ENCODE measurements at regions not wholly inside any gene's neighbourhood (a gene's known extent, or its start where the extent isn't known, plus 50 kb on each side); places are given as distances from the start of the nearest gene placed in this dataset.

DNA sequence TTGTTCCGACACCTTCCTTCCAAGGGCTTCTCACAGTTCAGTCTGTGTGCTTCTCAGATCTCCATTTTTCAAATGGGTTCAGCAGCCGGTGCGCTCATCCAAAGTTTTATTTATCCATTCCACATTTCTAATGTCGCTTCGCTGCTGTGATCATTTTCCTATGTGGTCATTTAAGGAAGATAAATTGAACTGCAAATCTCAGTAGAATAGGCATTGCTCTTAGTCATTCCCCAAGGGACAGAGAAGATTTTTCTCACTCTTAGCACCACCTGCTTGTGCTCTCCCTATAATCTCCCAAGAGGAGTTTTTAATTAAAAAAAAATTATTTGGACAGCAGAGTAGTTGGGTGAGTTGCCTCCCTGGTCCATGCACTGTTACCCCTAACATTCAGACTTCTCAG, 278.9 kb upstream of the GATB start:
- Histone ChIP-seq H2AFZ (ENCODE audit: low read depth, low read length, poor library complexity, severe bottlenecking) (no peak overlapping the region), H4K20me1 (ENCODE audit: insufficient read depth) (no peaks in the 10 kb centered on the region), H3K36me3 (ENCODE audit: control insufficient read depth in 1 of 2, insufficient read depth in 2 of 2, low read length in 2 of 2) (no peaks in the 10 kb centered on the region), H3K4me2 (ENCODE audit: low read length) (no peak overlapping the region), H3K27ac (ENCODE audit: low read depth, low read length) (no peak overlapping the region), H3K4me1 (ENCODE audit: control insufficient read depth in 1 of 2, insufficient read depth in 2 of 2, low read length in 2 of 2) (no peaks in the 10 kb centered on the region), H3K27me3 (ENCODE audit: insufficient read depth, low read length) (no peaks in the 10 kb centered on the region), H3K9me3 (ENCODE audit: control insufficient read depth in 1 of 2, insufficient read depth in 1 of 2, low read depth in 1 of 2, low read length in 2 of 2) (no peaks in the 10 kb centered on the region; a peak in 1 of 4 replicates), H3K4me3 (replicated peaks in 1 of 2; ENCODE audit: low read depth in 1 of 2, low read length in 2 of 2) (no peak overlapping the region), H3K9me2 (ENCODE audit: insufficient read depth) (no peaks in the 10 kb centered on the region), H3K9ac (ENCODE audit: low read length) (no peak overlapping the region), H3K79me2 (ENCODE audit: insufficient read depth, low read length) (no peaks in the 10 kb centered on the region)
- BruUV-seq (replicated peaks), result no TSS peak
- CTCF ChIA-PET, result interaction anchor here (0.7 kb wide), 1 partner anchor 614 kb away, joined by 3 read pairs; no protein-coding TSS in a partner anchor
- intact Hi-C loops (cut with micrococcal nuclease), result no loop called here
- TF ChIP-seq, protein P1, sequence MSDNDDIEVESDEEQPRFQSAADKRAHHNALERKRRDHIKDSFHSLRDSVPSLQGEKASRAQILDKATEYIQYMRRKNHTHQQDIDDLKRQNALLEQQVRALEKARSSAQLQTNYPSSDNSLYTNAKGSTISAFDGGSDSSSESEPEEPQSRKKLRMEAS (IDR thresholded peaks at IDR 0.05), result no peak
- TF ChIP-seq RAD21 (IDR thresholded peaks at IDR 0.05; ENCODE audit: low read depth) (no peak), TCF7L2 (IDR thresholded peaks at IDR 0.05; ENCODE audit: borderline replicate concordance, extremely low read depth, insufficient read depth, insufficient read length) (no peak), FOSL1 (IDR thresholded peaks at IDR 0.05; ENCODE audit: low read depth) (no peak), EGR1 (IDR thresholded peaks at IDR 0.05; ENCODE audit: low read depth) (no peak), SRF (IDR thresholded peaks at IDR 0.05; ENCODE audit: low read depth) (no peak), YY1 (IDR thresholded peaks at IDR 0.05; ENCODE audit: extremely low read depth, insufficient replicate concordance, low read depth, low read length) (no peak), POLR2A (IDR thresholded peaks at IDR 0.05; ENCODE audit: borderline replicate concordance, extremely low read depth, insufficient read depth, insufficient read length) (no peak), SP1 (IDR thresholded peaks at IDR 0.05; ENCODE audit: low read depth) (no peak), SIN3A (IDR thresholded peaks at IDR 0.05; ENCODE audit: low read depth) (no peak), CEBPB (IDR thresholded peaks at IDR 0.05; ENCODE audit: low read depth) (no peak)
- TF ChIP-seq, protein P2, sequence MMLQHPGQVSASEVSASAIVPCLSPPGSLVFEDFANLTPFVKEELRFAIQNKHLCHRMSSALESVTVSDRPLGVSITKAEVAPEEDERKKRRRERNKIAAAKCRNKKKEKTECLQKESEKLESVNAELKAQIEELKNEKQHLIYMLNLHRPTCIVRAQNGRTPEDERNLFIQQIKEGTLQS (IDR thresholded peaks at IDR 0.05), result no peak
- TF ChIP-seq, protein P3, sequence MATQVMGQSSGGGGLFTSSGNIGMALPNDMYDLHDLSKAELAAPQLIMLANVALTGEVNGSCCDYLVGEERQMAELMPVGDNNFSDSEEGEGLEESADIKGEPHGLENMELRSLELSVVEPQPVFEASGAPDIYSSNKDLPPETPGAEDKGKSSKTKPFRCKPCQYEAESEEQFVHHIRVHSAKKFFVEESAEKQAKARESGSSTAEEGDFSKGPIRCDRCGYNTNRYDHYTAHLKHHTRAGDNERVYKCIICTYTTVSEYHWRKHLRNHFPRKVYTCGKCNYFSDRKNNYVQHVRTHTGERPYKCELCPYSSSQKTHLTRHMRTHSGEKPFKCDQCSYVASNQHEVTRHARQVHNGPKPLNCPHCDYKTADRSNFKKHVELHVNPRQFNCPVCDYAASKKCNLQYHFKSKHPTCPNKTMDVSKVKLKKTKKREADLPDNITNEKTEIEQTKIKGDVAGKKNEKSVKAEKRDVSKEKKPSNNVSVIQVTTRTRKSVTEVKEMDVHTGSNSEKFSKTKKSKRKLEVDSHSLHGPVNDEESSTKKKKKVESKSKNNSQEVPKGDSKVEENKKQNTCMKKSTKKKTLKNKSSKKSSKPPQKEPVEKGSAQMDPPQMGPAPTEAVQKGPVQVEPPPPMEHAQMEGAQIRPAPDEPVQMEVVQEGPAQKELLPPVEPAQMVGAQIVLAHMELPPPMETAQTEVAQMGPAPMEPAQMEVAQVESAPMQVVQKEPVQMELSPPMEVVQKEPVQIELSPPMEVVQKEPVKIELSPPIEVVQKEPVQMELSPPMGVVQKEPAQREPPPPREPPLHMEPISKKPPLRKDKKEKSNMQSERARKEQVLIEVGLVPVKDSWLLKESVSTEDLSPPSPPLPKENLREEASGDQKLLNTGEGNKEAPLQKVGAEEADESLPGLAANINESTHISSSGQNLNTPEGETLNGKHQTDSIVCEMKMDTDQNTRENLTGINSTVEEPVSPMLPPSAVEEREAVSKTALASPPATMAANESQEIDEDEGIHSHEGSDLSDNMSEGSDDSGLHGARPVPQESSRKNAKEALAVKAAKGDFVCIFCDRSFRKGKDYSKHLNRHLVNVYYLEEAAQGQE (IDR thresholded peaks at IDR 0.05; ENCODE audit: low read depth), result no peak
- TF ChIP-seq, protein P4, sequence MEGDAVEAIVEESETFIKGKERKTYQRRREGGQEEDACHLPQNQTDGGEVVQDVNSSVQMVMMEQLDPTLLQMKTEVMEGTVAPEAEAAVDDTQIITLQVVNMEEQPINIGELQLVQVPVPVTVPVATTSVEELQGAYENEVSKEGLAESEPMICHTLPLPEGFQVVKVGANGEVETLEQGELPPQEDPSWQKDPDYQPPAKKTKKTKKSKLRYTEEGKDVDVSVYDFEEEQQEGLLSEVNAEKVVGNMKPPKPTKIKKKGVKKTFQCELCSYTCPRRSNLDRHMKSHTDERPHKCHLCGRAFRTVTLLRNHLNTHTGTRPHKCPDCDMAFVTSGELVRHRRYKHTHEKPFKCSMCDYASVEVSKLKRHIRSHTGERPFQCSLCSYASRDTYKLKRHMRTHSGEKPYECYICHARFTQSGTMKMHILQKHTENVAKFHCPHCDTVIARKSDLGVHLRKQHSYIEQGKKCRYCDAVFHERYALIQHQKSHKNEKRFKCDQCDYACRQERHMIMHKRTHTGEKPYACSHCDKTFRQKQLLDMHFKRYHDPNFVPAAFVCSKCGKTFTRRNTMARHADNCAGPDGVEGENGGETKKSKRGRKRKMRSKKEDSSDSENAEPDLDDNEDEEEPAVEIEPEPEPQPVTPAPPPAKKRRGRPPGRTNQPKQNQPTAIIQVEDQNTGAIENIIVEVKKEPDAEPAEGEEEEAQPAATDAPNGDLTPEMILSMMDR (IDR thresholded peaks at IDR 0.05 in 2 of 3, conservative IDR thresholded peaks at IDR 0.05 in 1 of 3; ENCODE audit: borderline replicate concordance in 1 of 3, insufficient read depth in 1 of 3, low read depth in 2 of 3, low read length in 2 of 3), result no peak
- RAD21 ChIA-PET (ENCODE audit: low non-redundant PET in 1 of 2, low total read pairs in 2 of 2, uncharacterized antibody in 2 of 2, unreplicated experiment in 2 of 2), result no interaction called here
- ATAC-seq (no peak), DNase-seq (ENCODE audit: low read depth, low spot score) (no peak)
- POLR2A ChIA-PET, result no interaction called here
